WTC11 (cell line): ENCODE measurements at regions not wholly inside any gene's neighbourhood (a gene's known extent, or its start where the extent isn't known, plus 50 kb on each side); places are given as distances from the start of the nearest gene placed in this dataset.

Experiments
- ATAC-seq: fragments of 200-7000 bp; cut with Tn5 transposase; 2 replicates; pipeline ENCODE4 v1.10.0; 2021; ENCODE audit warnings: mild to moderate bottlenecking, moderate library complexity
- CTCF ChIA-PET: fragments of 300-600 bp; sonication (Branson Sonifier 250); formaldehyde crosslinking; loops from one replicate; lab custom pipeline; 2021; ENCODE audit warnings: antibody characterized with exemption; lab: Charles Lee
- POLR2A ChIA-PET: fragments of 350-600 bp; sonication (Branson Sonifier 250); formaldehyde crosslinking; loops from one replicate; lab custom pipeline; 2021; ENCODE audit warnings: antibody characterized with exemption; lab: Charles Lee
- DNase-seq: peaks from one replicate; pipeline ENCODE4 v3.0.0; 2021; ENCODE audit warnings: low spot score
- H3K27ac Mint-ChIP-seq: 2 replicates; pipeline ENCODE4 v1.8.0; 2021; ENCODE audit warnings: mixed read lengths
- H3K27me3 Mint-ChIP-seq: 2 replicates; pipeline ENCODE4 v1.8.0; 2021; ENCODE audit warnings: low read depth, mild to moderate bottlenecking, moderate library complexity, mixed read lengths
- H3K36me3 Mint-ChIP-seq: 2 replicates; pipeline ENCODE4 v1.8.0; 2021; ENCODE audit warnings: mixed read lengths
- H3K4me1 Mint-ChIP-seq: 2 replicates; pipeline ENCODE4 v1.8.0; 2022; ENCODE audit warnings: mixed read lengths
- H3K4me3 Mint-ChIP-seq: 2 replicates; pipeline ENCODE4 v1.8.0; 2021; ENCODE audit warnings: mild to moderate bottlenecking, moderate library complexity, mixed read lengths
- H3K9me3 Mint-ChIP-seq: 2 replicates; pipeline ENCODE4 v1.8.0; 2021; ENCODE audit warnings: mixed read lengths
- AFF4 ChIP-seq: sonication (generic); formaldehyde crosslinking; IDR thresholded peaks from 2 replicates; pipeline ENCODE4 v1.8.1; 2023; ENCODE audit warnings: mild to moderate bottlenecking, missing genetic modification reagents, borderline replicate concordance
- EMX1 ChIP-seq: fragments of 250-450 bp; sonication (Bioruptor Pico); IDR thresholded peaks from 2 replicates; pipeline ENCODE4 v1.8.0; 2021; ENCODE audit warnings: mild to moderate bottlenecking
- ESRRA ChIP-seq: sonication (generic); formaldehyde crosslinking; IDR thresholded peaks from 2 replicates; pipeline ENCODE4 v1.8.1; 2022; ENCODE audit warnings: mild to moderate bottlenecking, missing genetic modification reagents, borderline replicate concordance
- FOXP1 ChIP-seq: sonication (generic); formaldehyde crosslinking; IDR thresholded peaks from 2 replicates; pipeline ENCODE4 v1.8.0; 2022; ENCODE audit warnings: missing genetic modification reagents, mild to moderate bottlenecking, moderate library complexity, borderline replicate concordance
- MXD4 ChIP-seq: fragments of 250-450 bp; sonication (Bioruptor Pico); IDR thresholded peaks from 2 replicates; pipeline ENCODE4 v1.8.0; 2021; ENCODE audit warnings: mild to moderate bottlenecking, moderate library complexity, borderline replicate concordance
- MYBL2 ChIP-seq: sonication (generic); formaldehyde crosslinking; IDR thresholded peaks from 2 replicates; pipeline ENCODE4 v1.8.1; 2023; ENCODE audit warnings: mild to moderate bottlenecking, moderate library complexity, missing genetic modification reagents
- NR3C1 ChIP-seq: sonication (generic); formaldehyde crosslinking; conservative IDR thresholded peaks from 2 replicates; pipeline ENCODE4 v1.8.1; 2023; ENCODE audit warnings: low read depth, mild to moderate bottlenecking, missing genetic modification reagents
- PRDM15 ChIP-seq: sonication (generic); formaldehyde crosslinking; IDR thresholded peaks from 2 replicates; pipeline ENCODE4 v1.8.0; 2022; ENCODE audit warnings: missing genetic modification reagents
- RELA ChIP-seq: sonication (generic); formaldehyde crosslinking; IDR thresholded peaks from 2 replicates; pipeline ENCODE4 v1.8.1; 2022; ENCODE audit warnings: missing genetic modification reagents, mild to moderate bottlenecking, borderline replicate concordance
- SMAD4 ChIP-seq: sonication (generic); formaldehyde crosslinking; IDR thresholded peaks from 2 replicates; pipeline ENCODE4 v1.8.0; 2022; ENCODE audit warnings: mild to moderate bottlenecking, missing genetic modification reagents
- USF1 ChIP-seq: sonication (generic); formaldehyde crosslinking; IDR thresholded peaks from 2 replicates; pipeline ENCODE4 v1.8.0; 2022; ENCODE audit warnings: mild to moderate bottlenecking, missing genetic modification reagents
- ZNF281 ChIP-seq: sonication (generic); formaldehyde crosslinking; IDR thresholded peaks from 2 replicates; pipeline ENCODE4 v1.8.0; 2023; ENCODE audit warnings: mild to moderate bottlenecking, missing genetic modification reagents
- ZNF416 ChIP-seq: fragments of 250-450 bp; sonication (Bioruptor Pico); IDR thresholded peaks from 2 replicates; pipeline ENCODE4 v1.9.0; 2021; ENCODE audit warnings: mild to moderate bottlenecking, inconsistent platforms
- ZNF423 ChIP-seq: fragments of 250-450 bp; sonication (Bioruptor Pico); IDR thresholded peaks from 2 replicates; pipeline ENCODE4 v2.1.2; 2022; ENCODE audit warnings: mild to moderate bottlenecking, moderate library complexity

- no peak for TF ChIP-seq EMX1 (CRISPR knock-in tag)
- TF ChIP-seq RELA: no peak
Observed at GRCh38 chr10:81065474-81065873, 527.8 kb downstream of the SH2D4B start (continued).

- no peak for ATAC-seq
- Mint-ChIP-seq H3K36me3 (no peaks in the 10 kb centered on the region), H3K4me3 (no peak overlapping the region), H3K9me3 (peaks cover 7% of the 10 kb centered on the region), H3K4me1 (peaks cover 4% of the 10 kb centered on the region; the same call in 1 of the 2 replicates), H3K27ac (no peak overlapping the region), H3K27me3 (no peaks in the 10 kb centered on the region)
- DNase-seq: no peak
- POLR2A ChIA-PET: no interaction called here
- CTCF ChIA-PET: interaction anchor here (1.0 to 1.1 kb wide), 2 partner anchors 14 to 406 kb away, joined by 3 read pairs; no protein-coding TSS in a partner anchor
- TF ChIP-seq MXD4 (CRISPR knock-in tag) (no peak), SMAD4 (CRISPR knock-in tag) (no peak), NR3C1 (CRISPR knock-in tag) (no peak), ESRRA (CRISPR knock-in tag) (no peak), ZNF416 (CRISPR knock-in tag) (no peak), EMX1 (CRISPR knock-in tag) (no peak), ZNF423 (CRISPR knock-in tag) (no peak), AFF4 (CRISPR knock-in tag) (no peak), ZNF281 (CRISPR knock-in tag) (no peak), MYBL2 (CRISPR knock-in tag) (no peak), PRDM15 (CRISPR knock-in tag) (no peak), FOXP1 (CRISPR knock-in tag) (no peak), USF1 (CRISPR knock-in tag) (no peak)
Observed at GRCh38 chr10:81068460-81068859, 530.8 kb downstream of the SH2D4B start.
